ENCODE measurements at regions not wholly inside any gene's neighbourhood (a gene's known extent, or its start where the extent isn't known, plus 50 kb on each side); places are given as distances from the start of the nearest gene placed in this dataset.

DNA sequence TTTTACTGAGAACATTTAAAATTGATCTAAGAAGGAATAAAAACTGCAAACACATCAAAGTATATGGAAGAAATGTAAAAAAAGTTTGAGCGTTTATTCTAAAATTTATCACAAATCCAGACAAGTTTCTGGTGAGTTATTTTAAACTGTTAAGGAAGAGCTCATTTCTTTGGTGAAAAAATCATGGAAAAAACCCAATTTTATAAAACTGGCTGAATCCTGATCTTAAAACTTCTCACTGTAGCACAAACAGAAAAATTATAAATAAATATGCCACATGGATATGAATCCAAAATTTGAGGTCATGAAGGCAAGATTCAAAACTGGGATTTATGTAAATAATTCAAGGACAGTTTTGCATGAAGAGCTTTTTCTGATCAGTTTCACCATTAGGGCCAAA lies 205.1 kb upstream of the RGMA start:
- H3K79me1 ChIP-seq (ENCODE audit: low read depth in 1 of 2, low read length in 2 of 2), result no peaks in the 10 kb centered on the region
- H3K27ac ChIP-seq (ENCODE audit: insufficient read depth, low read length), result no peak overlapping the region
- no peak overlapping the region for H2AK9ac ChIP-seq (replicated peaks; ENCODE audit: low read depth, low read length, poor library complexity)
- H3K9me1 ChIP-seq (ENCODE audit: insufficient read depth, low read length), result no peaks in the 10 kb centered on the region
- H3K36me3 ChIP-seq (ENCODE audit: control insufficient read depth, insufficient read depth, low read length), result no peaks in the 10 kb centered on the region
- no peak overlapping the region for H3K4me2 ChIP-seq (ENCODE audit: low read depth, low read length)
- no peak overlapping the region for H2AK5ac ChIP-seq (ENCODE audit: low read depth, low read length)
- H4K5ac ChIP-seq (ENCODE audit: low read depth, low read length), result no peak overlapping the region
- H4K8ac ChIP-seq (ENCODE audit: low read depth in 2 of 2, low read length in 2 of 2), result no peak overlapping the region
- no peaks in the 10 kb centered on the region for H3K27me3 ChIP-seq (ENCODE audit: control insufficient read depth, insufficient read depth, low read length)
- H2BK15ac ChIP-seq (ENCODE audit: low read depth, low read length), result no peak overlapping the region
- H2BK120ac ChIP-seq (ENCODE audit: low read depth, low read length), result no peak overlapping the region
- no peak overlapping the region for H3K23ac ChIP-seq (ENCODE audit: low read depth, low read length)
- no peak overlapping the region for H3K4me3 ChIP-seq (ENCODE audit: insufficient read depth, low read depth, low read length)
- no peak overlapping the region for H3K4ac ChIP-seq (ENCODE audit: low read depth, low read length)
- no peak for TF ChIP-seq RAD21 (IDR thresholded peaks at IDR 0.05; ENCODE audit: low read length)
- TF ChIP-seq USF2 (IDR thresholded peaks at IDR 0.05; ENCODE audit: low read depth, low read length), result no peak
- TF ChIP-seq, protein P1, sequence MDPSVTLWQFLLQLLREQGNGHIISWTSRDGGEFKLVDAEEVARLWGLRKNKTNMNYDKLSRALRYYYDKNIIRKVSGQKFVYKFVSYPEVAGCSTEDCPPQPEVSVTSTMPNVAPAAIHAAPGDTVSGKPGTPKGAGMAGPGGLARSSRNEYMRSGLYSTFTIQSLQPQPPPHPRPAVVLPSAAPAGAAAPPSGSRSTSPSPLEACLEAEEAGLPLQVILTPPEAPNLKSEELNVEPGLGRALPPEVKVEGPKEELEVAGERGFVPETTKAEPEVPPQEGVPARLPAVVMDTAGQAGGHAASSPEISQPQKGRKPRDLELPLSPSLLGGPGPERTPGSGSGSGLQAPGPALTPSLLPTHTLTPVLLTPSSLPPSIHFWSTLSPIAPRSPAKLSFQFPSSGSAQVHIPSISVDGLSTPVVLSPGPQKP (IDR thresholded peaks at IDR 0.05; ENCODE audit: borderline replicate concordance, low read depth, low read length), result no peak
- no peak for TF ChIP-seq CHD1 (IDR thresholded peaks at IDR 0.05; ENCODE audit: low read depth, low read length)
- TF ChIP-seq FOS (IDR thresholded peaks at IDR 0.05; ENCODE audit: low read depth, low read length), result no peak
- no peak for TF ChIP-seq MXI1 (IDR thresholded peaks at IDR 0.05; ENCODE audit: borderline replicate concordance, low read depth, low read length)
- no peak for TF ChIP-seq BHLHE40 (IDR thresholded peaks at IDR 0.05; ENCODE audit: low read depth, low read length)
- no peak for TF ChIP-seq CTCF (conservative IDR thresholded peaks at IDR 0.05; ENCODE audit: low read depth, low read length)
- TF ChIP-seq MAFK (IDR thresholded peaks at IDR 0.05; ENCODE audit: low read depth, low read length), result no peak
- no peak for TF ChIP-seq NFE2L2 (IDR thresholded peaks at IDR 0.05; ENCODE audit: low read depth, low read length)
- H3K4me1 ChIP-seq (ENCODE audit: control insufficient read depth, insufficient read depth, low read length), result no peaks in the 10 kb centered on the region
- no CpG with 5 or more reads among the region's 1 CpG for WGBS, 2 experiments (ENCODE audit: extremely low coverage in 2 of 2, insufficient read length in 1 of 2)
- H3K56ac ChIP-seq (ENCODE audit: extremely low read depth, insufficient read depth, low read length), result no peak overlapping the region
- no peak overlapping the region for H2BK5ac ChIP-seq (ENCODE audit: low read depth, low read length, poor library complexity, severe bottlenecking)
- H4K20me1 ChIP-seq (ENCODE audit: insufficient read depth, low read length), result no peaks in the 10 kb centered on the region
- H4K91ac ChIP-seq (ENCODE audit: insufficient read depth, low read depth, low read length), result no peak overlapping the region
- no TSS peak for BruUV-seq (replicated peaks)
- peaks cover 8% of the 10 kb centered on the region for H3K9me3 ChIP-seq (ENCODE audit: control insufficient read depth, insufficient read depth, low read length)
- no peak for DNase-seq
- CTCF ChIA-PET, result interaction anchor here (0.6 kb wide), 1 partner anchor 19 kb away, joined by 8 read pairs; no protein-coding TSS in a partner anchor
- in situ Hi-C loops (cut with MboI; ENCODE audit: low sequenced_read_pairs) (no loop called here), intact Hi-C loops (cut with micrococcal nuclease) (no loop called here), dilution Hi-C loops (cut with HindIII; ENCODE audit: low sequenced_read_pairs, unreplicated experiment) (no loop called here)
- H2AFZ ChIP-seq (replicated peaks; ENCODE audit: low read length, poor library complexity), result no peak overlapping the region
- H3K18ac ChIP-seq (ENCODE audit: low read depth, low read length), result no peak overlapping the region
- no peak overlapping the region for H3K9ac ChIP-seq (ENCODE audit: low read depth, low read length)
- no peak for ATAC-seq (ENCODE audit: low read depth)
- H2BK20ac ChIP-seq (ENCODE audit: low read depth, low read length), result no peak overlapping the region
- no peak overlapping the region for H3K14ac ChIP-seq (replicated peaks; ENCODE audit: low read depth, low read length)
- POLR2A ChIA-PET (ENCODE audit: unreplicated experiment), result no interaction called here
